Activated B cell treated with CpG ODN at 0.5 μM for 24 hours (primary cell): ENCODE measurements at regions not wholly inside any gene's neighbourhood (a gene's known extent, or its start where the extent isn't known, plus 50 kb on each side); places are given as distances from the start of the nearest gene placed in this dataset.

Experiments
- ATAC-seq: fragments of 200-7000 bp; cut with Tn5 transposase; one replicate; pipeline ENCODE4 v1.10.0; 2021; ENCODE audit warnings: low read depth, mild to moderate bottlenecking, moderate library complexity
- CTCF ChIA-PET: fragments of 350-600 bp; sonication (Branson Sonifier 250); formaldehyde crosslinking; loops from one replicate; lab custom pipeline; 2021; ENCODE audit warnings: antibody characterized with exemption; lab: Charles Lee
- POLR2A ChIA-PET: fragments of 350-600 bp; sonication (Branson Sonifier 250); formaldehyde crosslinking; loops from one replicate; lab custom pipeline; 2021; ENCODE audit warnings: antibody characterized with exemption; lab: Charles Lee
- DNase-seq: peaks from one replicate; pipeline ENCODE4 v3.0.0; 2022
- H3K27ac Mint-ChIP-seq: one replicate; pipeline ENCODE4 v1.8.0; 2020; ENCODE audit warnings: mixed read lengths
- H3K27me3 Mint-ChIP-seq: one replicate; pipeline ENCODE4 v1.8.0; 2021; ENCODE audit warnings: mixed read lengths
- H3K36me3 Mint-ChIP-seq: one replicate; pipeline ENCODE4 v1.8.0; 2021; ENCODE audit warnings: low read depth, mixed read lengths
- H3K4me1 Mint-ChIP-seq: one replicate; pipeline ENCODE4 v1.8.0; 2021; ENCODE audit warnings: mixed read lengths
- H3K4me3 Mint-ChIP-seq: one replicate; pipeline ENCODE4 v1.8.0; 2020; ENCODE audit warnings: mild to moderate bottlenecking, mixed read lengths
- H3K9me3 Mint-ChIP-seq: one replicate; pipeline ENCODE4 v1.8.0; 2020; ENCODE audit warnings: mixed read lengths
- intact Hi-C: fragments of 100-400 bp; cut with micrococcal nuclease; formaldehyde crosslinking; loops from one replicate; pipeline ENCODE4 v1.15.1; 2024
- TF ChIP-seq, protein P1 (sequence below): fragments of 200-600 bp; IDR thresholded peaks from one replicate; pipeline ENCODE4 v1.8.0; 2022; ENCODE audit warnings: antibody characterized with exemption, mild to moderate bottlenecking

GRCh38 chr5:168019143-168019542 is 272.3 kb upstream of the WWC1 start:
- ATAC-seq (no peak), DNase-seq (no peak)
- Mint-ChIP-seq H3K4me1 (no peaks in the 10 kb centered on the region), H3K27ac (no peak overlapping the region), H3K9me3 (no peaks in the 10 kb centered on the region), H3K4me3 (no peak overlapping the region), H3K36me3 (no peaks in the 10 kb centered on the region), H3K27me3 (no peaks in the 10 kb centered on the region)
- intact Hi-C loops: no loop called here
- TF ChIP-seq, protein P1, sequence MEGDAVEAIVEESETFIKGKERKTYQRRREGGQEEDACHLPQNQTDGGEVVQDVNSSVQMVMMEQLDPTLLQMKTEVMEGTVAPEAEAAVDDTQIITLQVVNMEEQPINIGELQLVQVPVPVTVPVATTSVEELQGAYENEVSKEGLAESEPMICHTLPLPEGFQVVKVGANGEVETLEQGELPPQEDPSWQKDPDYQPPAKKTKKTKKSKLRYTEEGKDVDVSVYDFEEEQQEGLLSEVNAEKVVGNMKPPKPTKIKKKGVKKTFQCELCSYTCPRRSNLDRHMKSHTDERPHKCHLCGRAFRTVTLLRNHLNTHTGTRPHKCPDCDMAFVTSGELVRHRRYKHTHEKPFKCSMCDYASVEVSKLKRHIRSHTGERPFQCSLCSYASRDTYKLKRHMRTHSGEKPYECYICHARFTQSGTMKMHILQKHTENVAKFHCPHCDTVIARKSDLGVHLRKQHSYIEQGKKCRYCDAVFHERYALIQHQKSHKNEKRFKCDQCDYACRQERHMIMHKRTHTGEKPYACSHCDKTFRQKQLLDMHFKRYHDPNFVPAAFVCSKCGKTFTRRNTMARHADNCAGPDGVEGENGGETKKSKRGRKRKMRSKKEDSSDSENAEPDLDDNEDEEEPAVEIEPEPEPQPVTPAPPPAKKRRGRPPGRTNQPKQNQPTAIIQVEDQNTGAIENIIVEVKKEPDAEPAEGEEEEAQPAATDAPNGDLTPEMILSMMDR: no peak
- ChIA-PET CTCF (no interaction called here), POLR2A (no interaction called here)

GRCh38 chr5:168020542-168021294 is 270.7 kb upstream of the WWC1 start:
- ChIA-PET CTCF (no interaction called here), POLR2A (no interaction called here)
- ATAC-seq (no peak), DNase-seq (no peak)
- Mint-ChIP-seq H3K4me1 (no peaks in the 10 kb centered on the region), H3K27me3 (no peaks in the 10 kb centered on the region), H3K27ac (no peak overlapping the region), H3K36me3 (no peaks in the 10 kb centered on the region), H3K4me3 (no peak overlapping the region), H3K9me3 (no peaks in the 10 kb centered on the region)
- intact Hi-C loops: no loop called here
- TF ChIP-seq, protein P1: no peak

- Mint-ChIP-seq H3K27me3 (no peaks in the 10 kb centered on the region), H3K4me3 (no peak overlapping the region), H3K9me3 (no peaks in the 10 kb centered on the region), H3K4me1 (no peaks in the 10 kb centered on the region), H3K36me3 (no peaks in the 10 kb centered on the region), H3K27ac (no peak overlapping the region)
- intact Hi-C loops: no loop called here
- TF ChIP-seq, protein P1: no peak
- POLR2A ChIA-PET: no interaction called here
- ATAC-seq: no peak
- DNase-seq: no peak
- CTCF ChIA-PET: no interaction called here
Measured at GRCh38 chr5:168022446-168023169, 268.8 kb upstream of the WWC1 start.

GRCh38 chr5:168023191-168023590 is 268.3 kb upstream of the WWC1 start:
- Mint-ChIP-seq H3K9me3 (no peaks in the 10 kb centered on the region), H3K4me1 (no peaks in the 10 kb centered on the region), H3K27me3 (no peaks in the 10 kb centered on the region), H3K36me3 (no peaks in the 10 kb centered on the region), H3K27ac (no peak overlapping the region), H3K4me3 (no peak overlapping the region)
- TF ChIP-seq, protein P1: no peak
- ChIA-PET POLR2A (no interaction called here), CTCF (no interaction called here)
- intact Hi-C loops: no loop called here
- no peak for DNase-seq
- ATAC-seq: no peak

DNA sequence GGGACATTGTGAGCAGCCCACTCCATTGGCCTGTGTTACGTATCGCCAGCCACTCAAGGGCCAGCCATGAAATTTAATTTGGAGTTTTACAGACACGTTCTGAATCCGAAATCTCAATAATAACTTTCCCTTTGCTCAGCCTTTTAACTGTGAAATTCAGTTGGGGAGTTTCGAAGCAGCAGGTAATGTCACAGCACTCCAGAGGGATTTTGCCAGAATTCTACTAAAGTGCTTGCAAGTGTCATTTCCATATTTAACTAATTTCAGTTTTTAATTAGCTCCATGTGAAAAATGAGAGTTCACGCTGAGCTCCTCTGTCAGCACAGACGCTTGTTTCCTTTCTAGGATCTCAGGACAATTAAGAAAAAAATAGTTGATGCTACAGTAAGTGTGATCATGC is 267.1 kb upstream of the WWC1 start:
- H3K4me1 Mint-ChIP-seq: no peaks in the 10 kb centered on the region
- ATAC-seq (no peak), DNase-seq (no peak)
- no peaks in the 10 kb centered on the region for H3K36me3 Mint-ChIP-seq
- CTCF ChIA-PET: no interaction called here
- H3K27me3 Mint-ChIP-seq: no peaks in the 10 kb centered on the region
- POLR2A ChIA-PET: no interaction called here
- H3K27ac Mint-ChIP-seq: no peak overlapping the region
- TF ChIP-seq, protein P1: no peak
- intact Hi-C loops: no loop called here
- no peak overlapping the region for H3K4me3 Mint-ChIP-seq
- H3K9me3 Mint-ChIP-seq: no peaks in the 10 kb centered on the region
